Activated CD8-positive, alpha-beta memory T cell treated with anti-CD3 and anti-CD28 coated beads, Interleukin-2, amount 50 U/mL, for 1 hour (primary cell): ENCODE measurements at regions not wholly inside any gene's neighbourhood (a gene's known extent, or its start where the extent isn't known, plus 50 kb on each side); places are given as distances from the start of the nearest gene placed in this dataset.

Experiments
- DNase-seq: peaks from one replicate; pipeline ENCODE4 v3.0.0-alpha.2; 2020; ENCODE audit errors: extremely low read depth

DNA sequence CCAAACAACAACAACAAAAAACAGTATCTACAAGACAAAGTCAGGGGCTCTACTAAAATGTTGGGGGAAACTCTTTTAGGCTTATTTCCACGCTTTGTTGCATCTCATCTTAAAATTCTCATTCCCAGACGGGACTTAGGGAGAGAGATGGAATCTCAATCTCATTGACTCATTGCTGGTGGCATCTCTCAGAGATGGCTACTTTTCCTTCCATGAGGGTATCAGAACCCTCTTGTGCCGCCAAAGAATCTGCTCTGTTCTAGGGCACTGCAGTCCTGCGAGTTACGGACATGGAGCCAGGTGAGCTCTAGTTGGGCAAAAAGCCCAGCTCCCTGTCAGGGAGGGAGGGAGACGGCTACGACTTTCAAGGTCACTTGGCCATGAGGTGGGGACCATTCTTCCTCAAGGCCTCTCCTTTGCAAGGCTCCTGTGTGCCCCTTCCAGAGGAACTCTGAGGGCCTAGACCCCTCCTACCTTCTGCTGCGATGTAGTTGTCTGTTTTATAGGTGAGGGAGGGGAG is 68.0 kb downstream of the MYCN start:
- no peak for DNase-seq

DNA sequence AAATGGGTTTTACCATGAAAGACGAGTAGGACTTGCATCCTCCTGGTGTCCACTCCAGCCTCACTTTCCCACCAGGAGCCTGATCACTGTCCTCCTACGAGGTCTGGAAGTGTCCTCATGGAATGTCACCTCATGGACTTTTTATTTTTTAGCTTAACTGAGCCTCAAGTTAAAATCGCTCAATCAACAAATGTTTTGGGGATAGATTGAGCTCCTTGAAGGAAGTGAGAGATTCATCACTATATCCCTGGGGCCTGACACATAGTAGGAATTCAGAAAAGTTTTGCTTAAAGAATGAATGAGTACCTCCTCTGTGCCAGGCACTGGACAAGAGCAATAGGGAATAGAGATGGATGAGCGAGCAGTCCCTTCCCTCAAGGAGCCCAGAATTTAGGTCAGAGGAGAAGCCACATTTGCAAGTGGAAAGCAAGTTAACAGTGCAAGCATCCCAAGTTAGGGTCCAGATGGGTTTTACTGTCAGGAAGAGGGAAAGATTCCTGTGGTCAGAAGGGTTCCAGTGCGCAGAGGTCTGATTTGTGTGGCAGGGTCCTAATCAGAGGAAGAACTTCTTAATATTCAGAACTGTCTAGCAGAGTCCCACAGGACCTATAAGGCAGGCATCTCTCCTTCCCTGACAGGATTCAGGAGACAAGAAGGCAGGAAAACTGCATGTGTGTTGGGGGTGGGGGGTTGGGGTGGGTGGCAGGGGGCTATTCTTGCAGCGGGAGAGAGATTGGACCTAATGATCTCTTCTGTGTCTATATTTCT is 67.0 kb downstream of the MYCN start:
- no peak for DNase-seq

GRCh38 chr2:16006537-16007166 is 66.3 kb downstream of the MYCN start:
- no peak for DNase-seq

DNA sequence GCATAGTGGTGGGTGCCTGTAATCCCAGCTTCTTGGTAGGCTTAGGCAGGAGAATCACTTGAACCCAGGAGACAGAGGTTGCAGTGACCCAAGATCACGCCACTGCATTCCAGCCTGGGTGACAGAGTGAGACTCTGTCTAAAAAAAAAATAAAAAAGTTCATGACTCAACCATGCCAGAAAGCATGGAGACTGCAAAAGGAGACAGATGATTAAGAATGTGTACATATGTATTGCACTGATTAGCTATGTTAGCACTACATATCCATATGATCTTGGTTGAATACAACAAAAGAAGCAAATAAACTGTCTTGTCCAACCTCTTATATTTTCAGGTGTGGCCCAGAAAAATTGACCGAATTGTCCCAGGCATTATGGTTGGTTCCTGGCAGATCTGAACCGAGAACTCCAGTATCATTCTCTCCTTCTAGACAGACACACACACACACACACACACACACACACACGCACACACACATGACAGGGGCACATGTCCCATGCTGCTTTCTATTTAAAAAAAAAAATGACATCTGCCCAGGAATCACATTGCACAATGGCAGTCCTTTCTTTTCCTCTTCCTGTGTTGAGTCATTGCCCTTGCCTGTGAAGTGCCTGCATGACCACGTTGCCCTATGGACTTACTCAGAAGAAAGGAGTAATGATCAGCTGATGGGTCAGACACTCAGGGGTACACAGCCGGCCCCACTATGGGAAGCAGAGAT is 65.6 kb downstream of the MYCN start:
- no peak for DNase-seq

DNA sequence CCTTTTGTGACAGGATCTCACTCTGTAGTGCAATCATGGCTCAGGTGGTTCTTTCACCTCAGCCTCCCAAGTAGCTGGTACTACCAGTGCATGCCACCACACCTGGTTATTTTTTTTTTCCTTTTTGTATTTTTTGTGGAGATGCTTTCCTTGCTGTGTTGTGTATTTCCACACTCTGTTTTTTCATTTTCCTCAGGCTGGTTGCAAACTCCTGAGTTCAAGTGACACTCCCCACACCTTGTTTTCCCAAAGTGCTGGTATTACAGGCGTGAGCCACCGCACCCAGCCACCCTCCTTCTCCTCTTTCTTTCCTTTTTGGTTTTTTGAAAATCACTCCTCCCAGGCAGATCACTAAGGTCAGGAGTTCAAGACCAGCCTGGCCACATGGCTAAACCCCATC is 65.0 kb downstream of the MYCN start:
- DNase-seq, result no peak

DNA sequence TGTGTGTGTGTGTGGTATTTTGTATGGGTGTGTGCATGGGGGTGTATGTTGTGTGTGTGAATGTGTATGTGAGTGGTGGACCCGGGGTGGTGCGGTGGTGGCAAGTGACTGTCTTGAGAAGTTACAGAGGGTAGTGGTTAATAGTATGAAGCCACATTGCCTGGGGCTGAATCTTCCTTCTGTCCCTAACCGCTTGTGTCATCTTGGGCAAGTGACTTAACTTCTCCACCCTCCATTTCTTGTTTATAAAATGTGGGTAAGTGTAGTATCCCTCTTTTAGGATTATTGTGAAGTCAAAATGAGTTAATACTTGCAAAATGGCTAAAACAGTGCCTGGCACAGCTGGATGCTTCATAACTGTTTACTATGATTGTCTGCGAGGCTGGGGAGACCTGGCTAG is 63.5 kb downstream of the MYCN start:
- DNase-seq, result no peak

GRCh38 chr2:16003152-16003551 is 62.8 kb downstream of the MYCN start:
- no peak for DNase-seq

DNA sequence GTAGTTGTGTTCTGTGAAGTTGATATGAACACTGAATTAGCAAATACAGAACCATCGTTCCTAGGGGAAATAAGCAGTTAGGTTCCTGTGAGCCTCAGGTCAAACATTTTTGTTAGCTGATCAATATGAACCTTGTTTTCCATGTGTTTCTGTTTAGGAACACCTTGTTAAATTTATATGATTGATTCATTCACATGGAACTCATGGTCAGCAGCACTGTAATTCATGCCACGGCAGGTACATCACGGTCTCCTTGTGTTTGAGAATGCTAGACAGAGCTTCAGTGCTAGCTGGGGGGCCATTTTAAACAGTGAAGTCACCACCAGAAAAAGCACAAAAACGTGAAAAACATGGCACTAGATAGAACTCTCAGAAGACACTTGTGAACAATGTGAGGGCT is 62.2 kb downstream of the MYCN start:
- DNase-seq, result no peak

DNA sequence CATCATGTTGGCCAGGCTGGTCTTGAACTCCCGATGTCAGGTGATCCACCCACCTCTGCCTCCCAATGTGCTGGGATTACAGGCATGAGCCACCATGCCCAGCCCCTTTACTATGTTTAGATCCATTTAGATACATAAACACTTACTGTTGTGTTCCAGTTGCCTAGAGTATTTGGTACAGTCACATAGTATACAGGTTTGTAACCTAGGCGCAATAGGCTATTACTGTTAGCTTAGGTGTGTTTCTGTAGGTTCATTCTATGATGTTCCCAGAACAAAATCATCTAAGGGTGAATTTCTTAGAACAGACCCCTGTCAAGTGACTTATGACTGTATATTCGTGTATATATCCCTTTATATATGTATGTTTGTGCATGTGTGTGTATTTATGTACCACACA is 61.8 kb downstream of the MYCN start:
- DNase-seq, result no peak

GRCh38 chr2:16000642-16001041 is 60.3 kb downstream of the MYCN start:
- no peak for DNase-seq

DNA sequence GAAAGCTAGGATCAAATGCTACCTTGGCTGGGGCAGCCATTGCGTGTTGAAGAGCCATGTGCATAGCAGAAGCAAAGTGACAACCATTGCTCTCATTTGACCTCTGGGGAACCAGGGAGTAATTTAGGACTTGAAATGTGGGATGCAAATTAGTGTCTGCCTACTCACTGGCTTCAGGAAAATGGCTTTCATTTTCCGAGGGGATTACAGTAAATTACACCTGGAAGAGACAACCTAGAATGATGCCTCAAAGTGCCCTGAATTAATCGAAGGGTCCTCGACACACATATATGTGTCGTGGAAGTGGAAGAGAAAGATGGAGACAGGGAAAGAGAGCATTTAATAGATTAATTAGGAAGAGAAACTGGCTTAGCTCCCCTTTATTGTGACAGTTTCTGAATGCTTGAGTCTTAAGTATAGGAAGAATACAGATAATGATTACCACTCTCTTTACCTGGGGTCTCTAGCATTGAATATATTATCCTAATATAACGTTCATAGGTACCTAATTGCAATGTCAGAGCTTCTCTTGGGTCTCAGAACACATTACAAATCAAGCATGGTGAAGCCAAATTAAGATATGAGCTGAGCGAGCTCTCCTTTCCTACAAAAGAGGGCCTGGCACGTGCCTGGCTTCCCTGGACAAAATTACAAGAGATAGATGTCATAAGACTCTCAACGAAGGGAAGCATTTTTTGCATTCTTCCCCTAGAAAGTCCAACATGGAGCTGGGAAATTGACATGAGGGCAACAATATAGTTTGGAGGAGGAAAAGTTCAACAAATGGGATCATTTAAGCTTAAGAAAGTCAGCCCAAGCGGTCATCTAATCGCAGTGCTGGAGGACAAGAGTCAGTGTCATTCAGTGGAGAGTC is 59.5 kb downstream of the MYCN start:
- no peak for DNase-seq

GRCh38 chr2:15997728-15998280 is 57.5 kb downstream of the MYCN start:
- no peak for DNase-seq

GRCh38 chr2:15996536-15997423 is 56.4 kb downstream of the MYCN start:
- DNase-seq, result no peak
